ENCODE measurements at regions not wholly inside any gene's neighbourhood (a gene's known extent, or its start where the extent isn't known, plus 50 kb on each side); places are given as distances from the start of the nearest gene placed in this dataset.
A peak's percentile ranks its signal among the peaks of the same experiment; 100 is the strongest.

DNA sequence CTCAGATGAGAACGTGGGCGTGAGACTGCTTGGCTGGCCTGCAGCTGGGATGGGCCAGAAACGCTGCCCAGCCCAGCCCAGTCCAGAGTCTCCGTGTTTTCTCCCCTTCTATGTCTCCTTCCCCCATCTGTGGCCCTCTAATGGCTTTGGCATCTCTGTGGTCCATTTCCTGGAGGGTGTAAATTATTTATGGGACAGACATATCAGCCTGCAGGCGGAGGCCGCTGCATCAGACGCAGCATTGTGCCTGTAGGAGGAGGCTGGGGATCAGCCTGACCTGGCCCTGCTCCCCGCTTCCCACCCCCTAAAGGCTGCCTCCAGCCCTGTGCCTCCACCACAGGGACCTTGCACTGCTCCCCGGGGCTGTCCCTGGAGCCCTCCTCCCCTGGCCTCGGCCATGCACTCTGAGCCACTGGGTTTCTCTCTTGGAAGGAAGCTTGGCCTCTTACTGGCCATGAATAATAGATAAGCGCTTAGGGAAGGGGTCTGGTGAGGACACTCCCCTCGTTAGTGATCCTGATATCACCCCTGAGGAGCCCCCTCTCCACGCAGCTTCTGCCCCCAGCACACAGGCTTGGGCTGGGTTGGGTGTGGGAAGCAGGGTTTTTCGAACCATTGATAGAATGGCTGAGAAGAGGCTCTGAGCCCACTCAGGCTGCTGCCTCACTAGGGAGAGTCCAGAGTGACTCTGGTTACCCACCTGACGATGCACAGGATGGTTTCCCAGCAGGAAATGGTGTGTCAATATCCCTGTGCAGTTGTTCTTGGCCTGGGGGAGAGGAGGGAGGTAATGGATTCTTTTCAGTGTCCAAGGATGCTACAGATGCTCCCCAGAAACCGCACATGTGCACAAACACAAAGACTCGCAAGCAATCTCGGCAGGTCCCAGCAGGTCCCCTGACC, 185.5 kb downstream of the MYCN start:
- no peak overlapping the region for H2BK12ac ChIP-seq (ENCODE audit: low read depth, low read length)
- H3K4me2 ChIP-seq (ENCODE audit: insufficient read depth in 1 of 2, low read depth in 2 of 2, low read length in 2 of 2) = no peak overlapping the region
- no peak overlapping the region for H2AK5ac ChIP-seq (ENCODE audit: low read depth, low read length)
- H3K9me3 ChIP-seq (ENCODE audit: insufficient read depth in 2 of 2, low read depth in 1 of 2, low read length in 1 of 2) = peaks cover 4 to 5% of the 10 kb centered on the region in 2 experiments; a peak in 3 of 4 replicates
- no peak overlapping the region for H4K8ac ChIP-seq (ENCODE audit: extremely low read depth, insufficient read depth, low read length)
- H3K79me2 ChIP-seq (ENCODE audit: control insufficient read depth in 1 of 2, insufficient read depth in 2 of 2, low read length in 2 of 2) = no peaks in the 10 kb centered on the region
- no peak overlapping the region for H3K4ac ChIP-seq (replicated peaks; ENCODE audit: insufficient read length, low read depth, low read length)
- no peak overlapping the region for H3K56ac ChIP-seq (replicated peaks; ENCODE audit: insufficient read length, low read depth, low read length)
- H2BK20ac ChIP-seq (ENCODE audit: low read length) = no peak overlapping the region
- POLR2A ChIA-PET (ENCODE audit: partially characterized antibody) = interaction anchor here (1.6 to 1.7 kb wide), 2 partner anchors 21 to 100 kb away, joined by 4 to 5 read pairs; no protein-coding TSS in a partner anchor
- H3K4me3 ChIP-seq (ENCODE audit: extremely low read depth in 1 of 4, insufficient read depth in 2 of 4, low read depth in 3 of 4, low read length in 4 of 4) = no peak overlapping the region
- H3K14ac ChIP-seq (ENCODE audit: insufficient read length) = no peak overlapping the region
- H2BK15ac ChIP-seq (ENCODE audit: low read length) = 0 out of 2 replicates have a peak overlapping the region, but pooled peaks have one; percentile 46
- no peak for TF ChIP-seq CTBP2 (IDR thresholded peaks at IDR 0.05; ENCODE audit: borderline replicate concordance, insufficient read depth, insufficient read length, low read length)
- TF ChIP-seq YY1 (IDR thresholded peaks at IDR 0.05; ENCODE audit: low read depth, low read length) = no peak
- TF ChIP-seq TAF7 (optimal IDR thresholded peaks at IDR 0.05; ENCODE audit: borderline replicate concordance, low read depth, low read length) = no peak
- no peak for TF ChIP-seq ATF3 (IDR thresholded peaks at IDR 0.05; ENCODE audit: insufficient read depth, low read depth, low read length)
- no peak for TF ChIP-seq SIX5 (IDR thresholded peaks at IDR 0.05; ENCODE audit: low read depth, low read length)
- TF ChIP-seq MAFK (IDR thresholded peaks at IDR 0.05; ENCODE audit: low read depth, low read length) = no peak
- no peak for TF ChIP-seq ZNF274 (IDR thresholded peaks at IDR 0.05; ENCODE audit: borderline replicate concordance, extremely low read depth, low read length)
- TF ChIP-seq FOSL1 (IDR thresholded peaks at IDR 0.05; ENCODE audit: insufficient read depth, low read depth, low read length) = no peak
- no peak for TF ChIP-seq HDAC6 (IDR thresholded peaks at IDR 0.05; ENCODE audit: low read depth, low read length)
- WGBS, 2 experiments (ENCODE audit: extremely low coverage in 1 of 2, insufficient coverage in 1 of 2, insufficient read length in 1 of 2, insufficient replicate concordance in 2 of 2, low coverage in 1 of 2, low lambda C conversion rate in 2 of 2, missing lambda C conversion rate in 1 of 2) = 91% methylated on average over 16 of the region's 18 CpGs; no CpG with 5 or more reads in 1 of the 2 experiments
- H3K23ac ChIP-seq (ENCODE audit: insufficient read length) = no peak overlapping the region
- peaks cover 2% of the 10 kb centered on the region; the same call in 1 of the 2 replicates for H3K23me2 ChIP-seq (ENCODE audit: low read depth, low read length)
- H2AFZ ChIP-seq (ENCODE audit: low read length) = no peak overlapping the region
- CTCF ChIA-PET (ENCODE audit: partially characterized antibody) = interaction anchor here (1.1 to 3.1 kb wide), 3 partner anchors 11 to 344 kb away, joined by 3 to 14 read pairs (median 3); no protein-coding TSS in a partner anchor
- FAIRE-seq = no peak
- H3K9ac ChIP-seq (replicated peaks in 1 of 4; ENCODE audit: extremely low read depth in 1 of 4, low read depth in 3 of 4, low read length in 3 of 4) = no peak overlapping the region
- no peak overlapping the region for H2BK120ac ChIP-seq (replicated peaks; ENCODE audit: low read depth, low read length)
- H2BK5ac ChIP-seq (ENCODE audit: low read depth, low read length) = no peak overlapping the region
- H3K27me3 ChIP-seq (replicated peaks in 1 of 4; ENCODE audit: control insufficient read depth in 3 of 4, extremely low read depth in 1 of 4, insufficient read depth in 3 of 4, low read length in 3 of 4) = no peaks in the 10 kb centered on the region
- no peaks in the 10 kb centered on the region; a peak in 2 of 7 replicates for H3K4me1 ChIP-seq (replicated peaks in 1 of 4; ENCODE audit: control insufficient read depth in 3 of 4, insufficient read depth in 4 of 4, low read length in 3 of 4)
- no peak overlapping the region for H4K5ac ChIP-seq (ENCODE audit: insufficient read length, low read depth, low read length)
- peak overlapping the region; percentile 73; the same call in 1 of the 2 replicates for H3K18ac ChIP-seq (ENCODE audit: extremely low read depth, low read length)
- H4K20me1 ChIP-seq (replicated peaks in 1 of 2; ENCODE audit: control insufficient read depth in 1 of 2, insufficient read depth in 2 of 2, low read length in 2 of 2) = no peaks in the 10 kb centered on the region
- peak in 1 of 2 experiments; percentile 33 for DNase-seq (ENCODE audit: low read depth in 1 of 2, low spot score in 2 of 2)
- H3K36me3 ChIP-seq (ENCODE audit: control insufficient read depth in 2 of 4, insufficient read depth in 4 of 4, low read length in 3 of 4) = no peaks in the 10 kb centered on the region
- peak overlapping the region; percentile 49 for H4K91ac ChIP-seq (replicated peaks; ENCODE audit: insufficient read length, low read length)
- no peaks in the 10 kb centered on the region for H3K79me1 ChIP-seq (ENCODE audit: low read depth, low read length)
- no peak overlapping the region for H3K27ac ChIP-seq (ENCODE audit: low read depth, low read length)

Measured in H1 (cell line).